AG09309 (cell line): ENCODE measurements at regions not wholly inside any gene's neighbourhood (a gene's known extent, or its start where the extent isn't known, plus 50 kb on each side); places are given as distances from the start of the nearest gene placed in this dataset.

ENCODE experiments used
- DNase-seq: peaks from one replicate; pipeline ENCODE4 v3.0.0-alpha.2; 2010; ENCODE audit warnings: low read depth
- H3K4me3 ChIP-seq: 2 replicates; pipeline ENCODE4 v1.5.1; 2011; ENCODE audit warnings: mild to moderate bottlenecking, low read depth, low read length, moderate library complexity; ENCODE audit not compliant: control insufficient read depth
- TF ChIP-seq, protein P1 (sequence below): IDR thresholded peaks from 2 replicates; pipeline ENCODE4 v1.5.1; 2011; ENCODE audit warnings: mild to moderate bottlenecking, low read depth, low read length, inconsistent platforms; ENCODE audit not compliant: insufficient read depth, control insufficient read depth; ENCODE audit errors: missing control alignments

DNA sequence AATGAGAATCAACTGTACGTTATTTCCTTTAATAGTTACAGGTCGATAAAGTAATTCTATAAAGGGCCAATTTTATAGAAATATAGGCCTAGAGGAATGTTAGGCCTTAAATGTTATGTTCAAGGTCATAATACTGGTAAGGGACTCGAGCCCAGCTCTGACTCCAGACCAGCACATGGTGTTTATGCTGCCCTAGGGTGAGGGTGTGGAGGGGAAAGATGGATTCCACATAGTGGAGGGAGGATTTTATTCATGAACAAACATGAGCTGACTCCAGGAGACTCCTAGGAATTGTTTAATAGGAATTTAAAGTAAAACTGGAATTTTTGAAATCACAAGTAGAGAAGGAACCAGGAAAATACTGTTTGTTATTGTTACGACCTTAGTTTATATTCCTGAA lies 139.9 kb downstream of the LACC1 start:
- no peak for DNase-seq
- TF ChIP-seq, protein P1, sequence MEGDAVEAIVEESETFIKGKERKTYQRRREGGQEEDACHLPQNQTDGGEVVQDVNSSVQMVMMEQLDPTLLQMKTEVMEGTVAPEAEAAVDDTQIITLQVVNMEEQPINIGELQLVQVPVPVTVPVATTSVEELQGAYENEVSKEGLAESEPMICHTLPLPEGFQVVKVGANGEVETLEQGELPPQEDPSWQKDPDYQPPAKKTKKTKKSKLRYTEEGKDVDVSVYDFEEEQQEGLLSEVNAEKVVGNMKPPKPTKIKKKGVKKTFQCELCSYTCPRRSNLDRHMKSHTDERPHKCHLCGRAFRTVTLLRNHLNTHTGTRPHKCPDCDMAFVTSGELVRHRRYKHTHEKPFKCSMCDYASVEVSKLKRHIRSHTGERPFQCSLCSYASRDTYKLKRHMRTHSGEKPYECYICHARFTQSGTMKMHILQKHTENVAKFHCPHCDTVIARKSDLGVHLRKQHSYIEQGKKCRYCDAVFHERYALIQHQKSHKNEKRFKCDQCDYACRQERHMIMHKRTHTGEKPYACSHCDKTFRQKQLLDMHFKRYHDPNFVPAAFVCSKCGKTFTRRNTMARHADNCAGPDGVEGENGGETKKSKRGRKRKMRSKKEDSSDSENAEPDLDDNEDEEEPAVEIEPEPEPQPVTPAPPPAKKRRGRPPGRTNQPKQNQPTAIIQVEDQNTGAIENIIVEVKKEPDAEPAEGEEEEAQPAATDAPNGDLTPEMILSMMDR: no peak
- H3K4me3 ChIP-seq: no peak overlapping the region

DNA sequence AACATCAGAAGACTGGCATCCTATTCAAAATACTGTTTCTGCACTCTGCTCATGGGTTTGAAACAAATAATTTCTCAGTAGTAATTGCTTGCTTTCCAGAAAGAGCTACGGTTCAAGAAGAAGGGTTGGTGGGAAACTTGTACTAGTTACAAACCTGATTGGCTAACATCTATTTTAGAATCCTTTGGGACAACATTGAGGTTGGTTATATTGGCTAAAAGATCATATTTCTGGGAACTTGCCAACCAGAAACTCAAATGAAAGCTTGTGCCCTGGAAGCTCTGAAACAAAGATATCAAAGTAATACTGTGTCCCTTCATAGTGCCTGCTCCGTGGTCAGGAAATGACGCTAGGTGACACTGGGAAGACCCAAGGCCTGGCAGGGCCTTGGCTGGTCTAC lies 141.7 kb downstream of the LACC1 start:
- TF ChIP-seq, protein P1: no peak
- H3K4me3 ChIP-seq: no peak overlapping the region
- no peak for DNase-seq

DNA sequence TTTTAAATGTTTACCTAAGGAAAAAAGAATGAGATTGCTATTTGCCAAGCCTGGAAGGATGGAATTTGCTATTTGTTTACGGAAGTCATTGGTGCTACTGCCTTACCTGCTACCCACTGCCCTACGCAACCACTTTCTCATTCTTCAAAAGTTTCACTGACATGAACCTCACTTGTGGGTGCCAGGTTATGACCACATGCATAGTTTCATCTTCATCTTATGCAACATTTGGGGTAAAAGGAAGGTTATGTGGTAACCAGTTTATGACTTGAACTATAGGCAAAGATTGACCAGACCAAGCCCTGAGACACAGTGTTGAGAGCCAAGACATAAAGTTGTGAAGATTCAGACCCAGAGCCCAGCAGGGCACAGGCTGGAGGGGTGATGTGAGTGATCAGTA lies 142.5 kb downstream of the LACC1 start:
- TF ChIP-seq, protein P1: no peak
- no peak overlapping the region for H3K4me3 ChIP-seq
- no peak for DNase-seq

DNA sequence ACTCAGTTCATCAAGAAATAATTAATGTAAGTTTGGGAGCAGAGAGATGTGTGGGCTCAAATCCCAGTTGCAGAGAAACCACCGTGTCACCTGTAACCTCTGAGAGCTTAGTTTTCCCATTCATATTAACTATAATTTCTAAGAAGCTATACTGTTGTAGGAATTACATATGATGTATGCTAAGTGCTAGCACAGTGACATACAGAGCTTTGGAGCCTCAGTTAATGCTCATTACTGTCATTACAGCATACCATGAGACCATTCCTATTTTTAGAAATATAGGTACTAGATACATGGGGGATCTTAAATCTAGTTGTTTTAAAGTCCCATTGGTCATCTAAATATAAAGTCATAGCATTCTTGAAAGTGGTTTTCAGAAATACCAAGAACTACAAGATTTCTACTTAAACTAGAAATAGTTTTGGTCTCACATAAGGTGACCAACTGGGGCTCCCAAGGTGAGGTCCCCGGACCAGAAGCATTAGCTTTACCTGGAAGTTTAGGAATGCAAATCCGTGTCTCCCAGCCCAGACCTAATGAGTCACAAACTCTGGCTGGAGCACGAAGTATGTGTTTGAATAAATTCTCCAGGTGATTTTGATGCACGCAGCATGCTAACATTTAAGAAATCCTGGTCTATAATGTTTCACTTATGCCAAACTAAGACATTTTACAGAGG lies 144.6 kb downstream of the LACC1 start:
- TF ChIP-seq, protein P1: no peak
- DNase-seq: no peak
- H3K4me3 ChIP-seq: no peak overlapping the region

DNA sequence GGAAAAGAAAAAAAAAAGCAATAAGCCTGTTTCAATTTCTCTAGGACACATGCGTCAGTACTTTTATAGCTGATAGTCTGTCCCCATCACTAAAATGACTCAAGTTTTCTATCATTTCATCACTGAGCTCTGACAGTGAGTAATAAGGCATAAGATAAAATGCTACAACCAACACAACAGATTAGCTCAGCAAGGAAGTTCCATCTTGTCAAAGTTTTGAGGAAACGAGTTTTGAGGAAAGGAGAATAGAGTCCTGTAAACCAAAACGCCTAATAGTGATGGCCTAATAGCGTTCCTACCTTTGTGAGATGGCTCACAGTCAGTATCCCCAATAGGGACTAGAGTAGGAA lies 145.1 kb downstream of the LACC1 start:
- H3K4me3 ChIP-seq: no peak overlapping the region
- DNase-seq: no peak
- TF ChIP-seq, protein P1: no peak

DNA sequence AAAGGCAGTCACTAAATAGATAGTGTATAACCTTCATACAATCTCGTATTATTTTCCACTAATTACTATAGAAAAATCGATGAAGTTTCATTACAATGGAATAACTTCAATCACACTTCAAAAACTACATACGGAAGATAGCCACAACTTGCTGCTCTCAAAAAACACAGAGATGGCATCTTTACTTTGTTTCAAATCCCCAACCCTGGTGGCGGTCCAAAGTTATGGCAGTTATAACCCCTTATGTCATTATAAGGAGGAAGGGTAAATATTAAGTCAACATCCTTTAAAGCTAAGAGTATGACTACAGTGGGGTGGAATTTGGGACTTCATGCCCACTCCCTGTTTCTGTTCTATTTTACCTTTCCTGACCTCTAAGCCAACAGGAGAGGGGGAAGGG lies 146.5 kb downstream of the LACC1 start:
- DNase-seq: no peak
- no peak overlapping the region for H3K4me3 ChIP-seq
- TF ChIP-seq, protein P1: no peak

DNA sequence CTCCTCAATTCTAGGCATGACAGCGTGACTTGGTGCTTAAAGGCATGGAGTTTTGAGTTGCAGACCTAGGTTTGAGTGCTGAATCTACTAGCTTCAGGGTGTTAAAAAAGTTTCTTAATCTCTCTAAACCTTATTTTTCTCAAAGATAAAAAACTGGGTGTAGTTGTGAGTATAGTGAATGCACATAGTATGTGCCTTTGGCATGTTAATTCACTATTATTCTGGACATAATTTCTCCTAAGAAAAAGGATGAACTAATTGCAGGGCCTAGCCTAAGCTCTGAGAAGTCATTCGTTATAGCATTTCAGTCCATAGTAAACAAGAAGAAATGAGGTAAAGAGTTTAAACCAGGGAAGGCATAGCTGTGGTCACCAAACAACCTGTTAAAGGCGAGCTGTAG lies 149.0 kb downstream of the LACC1 start:
- DNase-seq: no peak
- H3K4me3 ChIP-seq: no peak overlapping the region
- TF ChIP-seq, protein P1: no peak
